ENCODE measurements at regions not wholly inside any gene's neighbourhood (a gene's known extent, or its start where the extent isn't known, plus 50 kb on each side); places are given as distances from the start of the nearest gene placed in this dataset.

- H3K9me3 Mint-ChIP-seq: no peaks in the 10 kb centered on the region
- H3K36me3 Mint-ChIP-seq (ENCODE audit: low read depth): no peaks in the 10 kb centered on the region
- no peak overlapping the region for H3K4me3 Mint-ChIP-seq
- no peaks in the 10 kb centered on the region for H3K4me1 Mint-ChIP-seq (ENCODE audit: low read depth)
- peaks cover 3% of the 10 kb centered on the region for H3K27me3 Mint-ChIP-seq (ENCODE audit: low read depth)
- CTCF ChIA-PET: no interaction called here
- no peak for DNase-seq
- intact Hi-C loops (cut with micrococcal nuclease): no loop called here
- no peak overlapping the region for H3K27ac Mint-ChIP-seq
Measured at GRCh38 chr1:168803806-168804510, 75.0 kb upstream of the DPT start.

GRCh38 chr1:168806952-168807351 lies 77.9 kb upstream of the DPT start:
- Mint-ChIP-seq H3K27me3 (ENCODE audit: low read depth) (peaks cover 6% of the 10 kb centered on the region), H3K9me3 (no peaks in the 10 kb centered on the region), H3K4me3 (no peak overlapping the region), H3K27ac (no peak overlapping the region), H3K4me1 (ENCODE audit: low read depth) (no peaks in the 10 kb centered on the region), H3K36me3 (ENCODE audit: low read depth) (no peaks in the 10 kb centered on the region)
- DNase-seq: no peak
- intact Hi-C loops (cut with micrococcal nuclease): no loop called here
- CTCF ChIA-PET: interaction anchor here (0.5 kb wide), 1 partner anchor 333 kb away, joined by 3 read pairs; no protein-coding TSS in a partner anchor

GRCh38 chr1:168811176-168811575 lies 82.2 kb upstream of the DPT start:
- H3K27me3 Mint-ChIP-seq (ENCODE audit: low read depth): peaks cover 6% of the 10 kb centered on the region
- CTCF ChIA-PET: no interaction called here
- no peak overlapping the region for H3K27ac Mint-ChIP-seq
- H3K4me3 Mint-ChIP-seq: no peak overlapping the region
- no peaks in the 10 kb centered on the region for H3K36me3 Mint-ChIP-seq (ENCODE audit: low read depth)
- H3K4me1 Mint-ChIP-seq (ENCODE audit: low read depth): no peaks in the 10 kb centered on the region
- no peaks in the 10 kb centered on the region for H3K9me3 Mint-ChIP-seq
- DNase-seq: no peak
- intact Hi-C loops (cut with micrococcal nuclease): no loop called here

- H3K36me3 Mint-ChIP-seq (ENCODE audit: low read depth): no peaks in the 10 kb centered on the region
- peaks cover 12% of the 10 kb centered on the region for H3K27me3 Mint-ChIP-seq (ENCODE audit: low read depth)
- no peak overlapping the region for H3K4me3 Mint-ChIP-seq
- H3K27ac Mint-ChIP-seq: no peak overlapping the region
- CTCF ChIA-PET: interaction anchor here (1.0 kb wide), 1 partner anchor 22 kb away, joined by 4 read pairs; no protein-coding TSS in a partner anchor
- no peaks in the 10 kb centered on the region for H3K9me3 Mint-ChIP-seq
- H3K4me1 Mint-ChIP-seq (ENCODE audit: low read depth): peaks cover 9% of the 10 kb centered on the region
- no peak for DNase-seq
- intact Hi-C loops (cut with micrococcal nuclease): no loop called here
Measured at GRCh38 chr1:168819668-168820067, 90.7 kb upstream of the DPT start.

GRCh38 chr1:168821434-168821833 lies 92.4 kb upstream of the DPT start:
- Mint-ChIP-seq H3K27ac (no peak overlapping the region), H3K9me3 (no peaks in the 10 kb centered on the region), H3K27me3 (ENCODE audit: low read depth) (peaks cover 12% of the 10 kb centered on the region), H3K4me1 (ENCODE audit: low read depth) (peaks cover 9% of the 10 kb centered on the region), H3K4me3 (no peak overlapping the region), H3K36me3 (ENCODE audit: low read depth) (no peaks in the 10 kb centered on the region)
- intact Hi-C loops (cut with micrococcal nuclease): no loop called here
- DNase-seq: peak; percentile 69
- CTCF ChIA-PET: no interaction called here

- H3K4me3 Mint-ChIP-seq: no peak overlapping the region
- intact Hi-C loops (cut with micrococcal nuclease): no loop called here
- no peaks in the 10 kb centered on the region for H3K9me3 Mint-ChIP-seq
- H3K27me3 Mint-ChIP-seq (ENCODE audit: low read depth): peaks cover 12% of the 10 kb centered on the region
- no peak overlapping the region for H3K27ac Mint-ChIP-seq
- no peak for DNase-seq
- CTCF ChIA-PET: no interaction called here
- H3K36me3 Mint-ChIP-seq (ENCODE audit: low read depth): no peaks in the 10 kb centered on the region
- peaks cover 9% of the 10 kb centered on the region for H3K4me1 Mint-ChIP-seq (ENCODE audit: low read depth)
Measured at GRCh38 chr1:168822911-168823310, 93.9 kb upstream of the DPT start.

GRCh38 chr1:168823988-168824387 lies 95.0 kb upstream of the DPT start:
- intact Hi-C loops (cut with micrococcal nuclease): no loop called here
- peaks cover 9% of the 10 kb centered on the region for H3K4me1 Mint-ChIP-seq (ENCODE audit: low read depth)
- H3K27me3 Mint-ChIP-seq (ENCODE audit: low read depth): peaks cover 12% of the 10 kb centered on the region
- no peaks in the 10 kb centered on the region for H3K9me3 Mint-ChIP-seq
- no peaks in the 10 kb centered on the region for H3K36me3 Mint-ChIP-seq (ENCODE audit: low read depth)
- no peak overlapping the region for H3K4me3 Mint-ChIP-seq
- H3K27ac Mint-ChIP-seq: no peak overlapping the region
- DNase-seq: no peak
- CTCF ChIA-PET: no interaction called here

- no peak overlapping the region for H3K27ac Mint-ChIP-seq
- DNase-seq: no peak
- no peaks in the 10 kb centered on the region for H3K36me3 Mint-ChIP-seq (ENCODE audit: low read depth)
Measured at GRCh38 chr1:168824418-168825065, 95.5 kb upstream of the DPT start.

GRCh38 chr1:168825129-168825528 lies 96.1 kb upstream of the DPT start:
- DNase-seq: no peak
- Mint-ChIP-seq H3K27ac (no peak overlapping the region), H3K9me3 (no peaks in the 10 kb centered on the region), H3K36me3 (ENCODE audit: low read depth) (no peaks in the 10 kb centered on the region), H3K27me3 (ENCODE audit: low read depth) (peaks cover 10% of the 10 kb centered on the region), H3K4me3 (no peak overlapping the region), H3K4me1 (ENCODE audit: low read depth) (peaks cover 9% of the 10 kb centered on the region)
- CTCF ChIA-PET: no interaction called here
- intact Hi-C loops (cut with micrococcal nuclease): no loop called here

More at GRCh38 chr1:168824418-168825065, 95.5 kb upstream of the DPT start:
- CTCF ChIA-PET: no interaction called here
- no peaks in the 10 kb centered on the region for H3K9me3 Mint-ChIP-seq
- H3K4me1 Mint-ChIP-seq (ENCODE audit: low read depth): peaks cover 9% of the 10 kb centered on the region
- H3K27me3 Mint-ChIP-seq (ENCODE audit: low read depth): peaks cover 11% of the 10 kb centered on the region
- intact Hi-C loops (cut with micrococcal nuclease): no loop called here
- H3K4me3 Mint-ChIP-seq: no peak overlapping the region

- intact Hi-C loops (cut with micrococcal nuclease): no loop called here
- no peaks in the 10 kb centered on the region for H3K9me3 Mint-ChIP-seq
- DNase-seq: no peak
- no peak overlapping the region for H3K27ac Mint-ChIP-seq
- H3K36me3 Mint-ChIP-seq (ENCODE audit: low read depth): no peaks in the 10 kb centered on the region
- peaks cover 9% of the 10 kb centered on the region for H3K4me1 Mint-ChIP-seq (ENCODE audit: low read depth)
- CTCF ChIA-PET: no interaction called here
- H3K4me3 Mint-ChIP-seq: no peak overlapping the region
- peaks cover 10% of the 10 kb centered on the region for H3K27me3 Mint-ChIP-seq (ENCODE audit: low read depth)
Measured at GRCh38 chr1:168825820-168826219, 96.8 kb upstream of the DPT start.

GRCh38 chr1:168826269-168826668 lies 97.3 kb upstream of the DPT start:
- H3K27me3 Mint-ChIP-seq (ENCODE audit: low read depth): peaks cover 10% of the 10 kb centered on the region
- no peaks in the 10 kb centered on the region for H3K36me3 Mint-ChIP-seq (ENCODE audit: low read depth)
- CTCF ChIA-PET: no interaction called here
- no peaks in the 10 kb centered on the region for H3K9me3 Mint-ChIP-seq
- no peak overlapping the region for H3K27ac Mint-ChIP-seq
- no peak overlapping the region for H3K4me3 Mint-ChIP-seq
- intact Hi-C loops (cut with micrococcal nuclease): no loop called here
- no peak for DNase-seq
- H3K4me1 Mint-ChIP-seq (ENCODE audit: low read depth): peaks cover 8% of the 10 kb centered on the region

GRCh38 chr1:168827557-168827956 lies 98.6 kb upstream of the DPT start:
- H3K4me1 Mint-ChIP-seq (ENCODE audit: low read depth): no peaks in the 10 kb centered on the region
- H3K27me3 Mint-ChIP-seq (ENCODE audit: low read depth): peaks cover 10% of the 10 kb centered on the region
- H3K36me3 Mint-ChIP-seq (ENCODE audit: low read depth): no peaks in the 10 kb centered on the region
- no peak overlapping the region for H3K4me3 Mint-ChIP-seq
- intact Hi-C loops (cut with micrococcal nuclease): no loop called here
- CTCF ChIA-PET: interaction anchor here (0.8 kb wide), 1 partner anchor 109 kb away, joined by 4 read pairs; no protein-coding TSS in a partner anchor
- no peaks in the 10 kb centered on the region for H3K9me3 Mint-ChIP-seq
- DNase-seq: no peak
- H3K27ac Mint-ChIP-seq: no peak overlapping the region

- H3K27ac Mint-ChIP-seq: no peak overlapping the region
- H3K4me3 Mint-ChIP-seq: no peak overlapping the region
- no peaks in the 10 kb centered on the region for H3K9me3 Mint-ChIP-seq
Measured at GRCh38 chr1:168829876-168830275, 100.9 kb upstream of the DPT start.

More at GRCh38 chr1:168829876-168830275, 100.9 kb upstream of the DPT start:
- Mint-ChIP-seq H3K4me1 (ENCODE audit: low read depth) (peaks cover 10% of the 10 kb centered on the region), H3K36me3 (ENCODE audit: low read depth) (no peaks in the 10 kb centered on the region), H3K27me3 (ENCODE audit: low read depth) (peaks cover 3% of the 10 kb centered on the region)
- intact Hi-C loops (cut with micrococcal nuclease): no loop called here
- no peak for DNase-seq
- CTCF ChIA-PET: no interaction called here

Measured in activated naive CD4-positive, alpha-beta T cell treated with anti-CD3 and anti-CD28 coated beads for 36 hours (primary cell).